Testis (tissue), 2 donors: ENCODE measurements at regions not wholly inside any gene's neighbourhood (a gene's known extent, or its start where the extent isn't known, plus 50 kb on each side); places are given as distances from the start of the nearest gene placed in this dataset.

Experiments used
- DNase-seq: peaks from one replicate; pipeline ENCODE4 v3.0.0-alpha.2; 2019
- H3K27ac ChIP-seq, 2 donors: fragments of 200-600 bp; sonication (generic); one replicate each; pipeline ENCODE4 v1.5.1; 2019
- H3K27me3 ChIP-seq: fragments of 200-600 bp; sonication (generic); one replicate; pipeline ENCODE4 v1.5.1; 2019
- H3K36me3 ChIP-seq: fragments of 200-600 bp; sonication (generic); one replicate; pipeline ENCODE4 v1.5.1; 2017; ENCODE audit warnings: low read depth; ENCODE audit errors: missing control alignments
- H3K4me1 ChIP-seq: fragments of 200-600 bp; sonication (generic); one replicate; pipeline ENCODE4 v1.5.1; 2019
- H3K4me3 ChIP-seq, 2 donors: fragments of 200-600 bp; sonication (generic); one replicate each; pipeline ENCODE4 v1.5.1; 2017 to 2019
- H3K9me3 ChIP-seq: fragments of 200-600 bp; sonication (generic); one replicate; pipeline ENCODE4 v1.5.1; 2017
- CTCF ChIP-seq, 3 experiments: fragments of 450-650 bp in 2 of 3; fragments of 200-600 bp in 1 of 3; sonication (generic) in 1 of 3; IDR thresholded peaks; one replicate each; pipeline ENCODE4 v1.5.1; 2016 to 2019; ENCODE audit warnings: antibody characterized with exemption in 3 of 3, mild to moderate bottlenecking in 2 of 3, moderate library complexity in 1 of 3
- POLR2A ChIP-seq: fragments of 450-650 bp; IDR thresholded peaks from one replicate; pipeline ENCODE4 v1.6.1; 2017; ENCODE audit warnings: antibody characterized with exemption, mild to moderate bottlenecking, moderate library complexity
- WGBS, 2 donors: methylation state at CpG; one replicate each; pipeline ENCODE4 v1.1.5; 2018; 5-methylcytosine and 5-hydroxymethylcytosine counted together
- intact Hi-C: fragments of 100-400 bp; cut with DNase I; formaldehyde crosslinking; loops from one replicate; pipeline ENCODE4 v1.15.1; 2023; ENCODE audit warnings: low total_unique reads

GRCh38 chr10:130423455-130424305 lies 287.5 kb downstream of the GLRX3 start:
- Histone ChIP-seq H3K4me1 (no peaks in the 10 kb centered on the region), H3K4me3 (no peak overlapping the region), H3K9me3 (no peaks in the 10 kb centered on the region), H3K36me3 (no peaks in the 10 kb centered on the region), H3K27ac (no peak overlapping the region), H3K27me3 (no peaks in the 10 kb centered on the region)
- 84 to 87% methylated on average over 15 to 21 of the region's 21 CpGs for WGBS, 2 donors
- no peak for DNase-seq
- intact Hi-C loops, result no loop called here
- TF ChIP-seq POLR2A (no peak), CTCF (IDR thresholded peaks at IDR 0.05) (no peak)

GRCh38 chr10:130424418-130424817 lies 288.2 kb downstream of the GLRX3 start:
- 79 to 88% methylated on average over 10 of the region's 10 CpGs for WGBS, 2 donors
- TF ChIP-seq CTCF (IDR thresholded peaks at IDR 0.05), result no peak
- no peak for TF ChIP-seq POLR2A
- H3K4me3 ChIP-seq, result no peak overlapping the region

GRCh38 chr10:130425169-130425568 lies 289.0 kb downstream of the GLRX3 start:
- no peak overlapping the region for H3K27ac ChIP-seq
- no peaks in the 10 kb centered on the region for H3K36me3 ChIP-seq
- intact Hi-C loops, result no loop called here
- H3K4me1 ChIP-seq, result no peaks in the 10 kb centered on the region
- DNase-seq, result no peak
- no peak for TF ChIP-seq POLR2A
- TF ChIP-seq CTCF (IDR thresholded peaks at IDR 0.05), result no peak
- no peaks in the 10 kb centered on the region for H3K9me3 ChIP-seq
- H3K27me3 ChIP-seq, result no peaks in the 10 kb centered on the region
- H3K4me3 ChIP-seq, result no peak overlapping the region
- WGBS, 2 donors, result 77 to 85% methylated on average over 5 of the region's 5 CpGs

More at GRCh38 chr10:130424418-130424817, 288.2 kb downstream of the GLRX3 start:
- no peaks in the 10 kb centered on the region for H3K4me1 ChIP-seq
- no peaks in the 10 kb centered on the region for H3K27me3 ChIP-seq
- no peak overlapping the region for H3K27ac ChIP-seq
- no peak for DNase-seq
- intact Hi-C loops, result no loop called here
- H3K36me3 ChIP-seq, result no peaks in the 10 kb centered on the region
- H3K9me3 ChIP-seq, result no peaks in the 10 kb centered on the region

GRCh38 chr10:130425881-130426435 lies 289.8 kb downstream of the GLRX3 start:
- 85 to 87% methylated on average over 10 of the region's 10 CpGs for WGBS, 2 donors
- no peaks in the 10 kb centered on the region for H3K9me3 ChIP-seq
- DNase-seq, result no peak
- intact Hi-C loops, result no loop called here
- no peaks in the 10 kb centered on the region for H3K27me3 ChIP-seq
- H3K4me1 ChIP-seq, result no peaks in the 10 kb centered on the region
- TF ChIP-seq CTCF (IDR thresholded peaks at IDR 0.05), result no peak
- TF ChIP-seq POLR2A, result no peak
- no peak overlapping the region for H3K4me3 ChIP-seq
- no peaks in the 10 kb centered on the region for H3K36me3 ChIP-seq
- no peak overlapping the region for H3K27ac ChIP-seq
